ENCODE measurements at regions not wholly inside any gene's neighbourhood (a gene's known extent, or its start where the extent isn't known, plus 50 kb on each side); places are given as distances from the start of the nearest gene placed in this dataset.

DNA sequence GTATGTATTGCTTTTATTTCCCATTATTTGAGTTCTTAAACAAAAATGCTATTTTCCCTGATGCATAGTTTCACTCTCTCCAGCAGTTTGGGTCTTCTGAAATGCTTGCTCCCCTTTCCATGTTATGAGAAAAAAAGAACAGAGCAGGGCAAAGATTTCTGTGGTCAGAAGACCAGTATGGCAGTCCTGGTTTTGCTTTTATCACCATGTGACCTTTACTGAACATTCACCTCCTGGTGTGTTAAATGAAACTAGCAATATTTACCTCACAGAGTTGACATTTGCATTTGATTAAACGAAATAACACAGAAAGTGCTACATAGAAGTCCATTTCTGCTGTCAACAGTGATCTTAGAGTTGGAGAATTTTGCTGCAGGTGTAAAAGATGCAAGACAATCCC, 141.0 kb upstream of the G2E3 start:
- TF ChIP-seq, protein P1, sequence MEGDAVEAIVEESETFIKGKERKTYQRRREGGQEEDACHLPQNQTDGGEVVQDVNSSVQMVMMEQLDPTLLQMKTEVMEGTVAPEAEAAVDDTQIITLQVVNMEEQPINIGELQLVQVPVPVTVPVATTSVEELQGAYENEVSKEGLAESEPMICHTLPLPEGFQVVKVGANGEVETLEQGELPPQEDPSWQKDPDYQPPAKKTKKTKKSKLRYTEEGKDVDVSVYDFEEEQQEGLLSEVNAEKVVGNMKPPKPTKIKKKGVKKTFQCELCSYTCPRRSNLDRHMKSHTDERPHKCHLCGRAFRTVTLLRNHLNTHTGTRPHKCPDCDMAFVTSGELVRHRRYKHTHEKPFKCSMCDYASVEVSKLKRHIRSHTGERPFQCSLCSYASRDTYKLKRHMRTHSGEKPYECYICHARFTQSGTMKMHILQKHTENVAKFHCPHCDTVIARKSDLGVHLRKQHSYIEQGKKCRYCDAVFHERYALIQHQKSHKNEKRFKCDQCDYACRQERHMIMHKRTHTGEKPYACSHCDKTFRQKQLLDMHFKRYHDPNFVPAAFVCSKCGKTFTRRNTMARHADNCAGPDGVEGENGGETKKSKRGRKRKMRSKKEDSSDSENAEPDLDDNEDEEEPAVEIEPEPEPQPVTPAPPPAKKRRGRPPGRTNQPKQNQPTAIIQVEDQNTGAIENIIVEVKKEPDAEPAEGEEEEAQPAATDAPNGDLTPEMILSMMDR (IDR thresholded peaks at IDR 0.05) = no peak
- no peak for TF ChIP-seq EZH2phosphoT487 (IDR thresholded peaks at IDR 0.05)
- no peak for TF ChIP-seq EZH2 (IDR thresholded peaks at IDR 0.05)

All from neural progenitor cell (in vitro differentiated cells).